Prostate gland (tissue), 2 donors: ENCODE measurements at regions not wholly inside any gene's neighbourhood (a gene's known extent, or its start where the extent isn't known, plus 50 kb on each side); places are given as distances from the start of the nearest gene placed in this dataset.

ENCODE experiments used
- POLR2A ChIP-seq: fragments of 450-650 bp; IDR thresholded peaks from one replicate; pipeline ENCODE4 v1.6.1; 2016; ENCODE audit warnings: antibody characterized with exemption, mild to moderate bottlenecking
- TF ChIP-seq, protein P1 (sequence below), 4 experiments: fragments of 200-600 bp in 2 of 4; fragments of 450-650 bp in 2 of 4; sonication (generic) in 2 of 4; IDR thresholded peaks; 1 replicate in 3 of 4; 2 replicates in 1 of 4; pipeline ENCODE4 v1.5.1; 2016 to 2019; ENCODE audit warnings: antibody characterized with exemption in 4 of 4, mild to moderate bottlenecking in 2 of 4, moderate library complexity in 2 of 4

GRCh38 chr2:105977212-105977611 is 216.9 kb downstream of the UXS1 start:
- TF ChIP-seq, protein P1, sequence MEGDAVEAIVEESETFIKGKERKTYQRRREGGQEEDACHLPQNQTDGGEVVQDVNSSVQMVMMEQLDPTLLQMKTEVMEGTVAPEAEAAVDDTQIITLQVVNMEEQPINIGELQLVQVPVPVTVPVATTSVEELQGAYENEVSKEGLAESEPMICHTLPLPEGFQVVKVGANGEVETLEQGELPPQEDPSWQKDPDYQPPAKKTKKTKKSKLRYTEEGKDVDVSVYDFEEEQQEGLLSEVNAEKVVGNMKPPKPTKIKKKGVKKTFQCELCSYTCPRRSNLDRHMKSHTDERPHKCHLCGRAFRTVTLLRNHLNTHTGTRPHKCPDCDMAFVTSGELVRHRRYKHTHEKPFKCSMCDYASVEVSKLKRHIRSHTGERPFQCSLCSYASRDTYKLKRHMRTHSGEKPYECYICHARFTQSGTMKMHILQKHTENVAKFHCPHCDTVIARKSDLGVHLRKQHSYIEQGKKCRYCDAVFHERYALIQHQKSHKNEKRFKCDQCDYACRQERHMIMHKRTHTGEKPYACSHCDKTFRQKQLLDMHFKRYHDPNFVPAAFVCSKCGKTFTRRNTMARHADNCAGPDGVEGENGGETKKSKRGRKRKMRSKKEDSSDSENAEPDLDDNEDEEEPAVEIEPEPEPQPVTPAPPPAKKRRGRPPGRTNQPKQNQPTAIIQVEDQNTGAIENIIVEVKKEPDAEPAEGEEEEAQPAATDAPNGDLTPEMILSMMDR (IDR thresholded peaks at IDR 0.05), result no peak
- no peak for TF ChIP-seq POLR2A
